DMS 273 treated with DMSO at 0.1 percent for 48 hours (cell line): ENCODE measurements at regions not wholly inside any gene's neighbourhood (a gene's known extent, or its start where the extent isn't known, plus 50 kb on each side); places are given as distances from the start of the nearest gene placed in this dataset.

Experiments
- DNase-seq: peaks from one replicate; lab custom pipeline; 2025; lab: John Stamatoyannopoulos, UW

DNA sequence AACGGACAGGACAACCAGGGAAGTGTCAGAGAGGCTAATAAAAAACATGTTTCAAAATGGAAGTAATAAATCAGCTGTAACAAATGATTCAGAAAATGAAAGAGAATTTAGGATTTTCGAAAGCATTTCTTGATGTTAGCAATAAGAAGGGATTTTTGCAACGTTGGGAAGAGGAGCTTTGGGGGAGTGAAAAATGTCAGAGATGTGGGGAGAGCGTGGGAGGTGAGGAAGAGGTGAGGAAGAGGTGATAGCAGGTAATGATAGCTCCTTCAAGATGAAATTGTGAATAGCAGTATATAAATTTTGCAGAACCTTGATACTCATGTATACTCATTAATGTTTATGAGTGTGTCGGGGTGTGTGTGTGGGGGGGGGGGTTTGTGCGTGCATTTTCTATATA, 76.2 kb upstream of the COX10 start:
- no peak for DNase-seq

GRCh38 chr17:13994050-13994449, 75.3 kb upstream of the COX10 start:
- DNase-seq: no peak

- DNase-seq: no peak
Observed at GRCh38 chr17:13995856-13996271, 73.4 kb upstream of the COX10 start.

- DNase-seq: no peak
Observed at GRCh38 chr17:13996276-13996675, 73.0 kb upstream of the COX10 start.

- DNase-seq: no peak
Observed at GRCh38 chr17:13996748-13997147, 72.6 kb upstream of the COX10 start.

DNA sequence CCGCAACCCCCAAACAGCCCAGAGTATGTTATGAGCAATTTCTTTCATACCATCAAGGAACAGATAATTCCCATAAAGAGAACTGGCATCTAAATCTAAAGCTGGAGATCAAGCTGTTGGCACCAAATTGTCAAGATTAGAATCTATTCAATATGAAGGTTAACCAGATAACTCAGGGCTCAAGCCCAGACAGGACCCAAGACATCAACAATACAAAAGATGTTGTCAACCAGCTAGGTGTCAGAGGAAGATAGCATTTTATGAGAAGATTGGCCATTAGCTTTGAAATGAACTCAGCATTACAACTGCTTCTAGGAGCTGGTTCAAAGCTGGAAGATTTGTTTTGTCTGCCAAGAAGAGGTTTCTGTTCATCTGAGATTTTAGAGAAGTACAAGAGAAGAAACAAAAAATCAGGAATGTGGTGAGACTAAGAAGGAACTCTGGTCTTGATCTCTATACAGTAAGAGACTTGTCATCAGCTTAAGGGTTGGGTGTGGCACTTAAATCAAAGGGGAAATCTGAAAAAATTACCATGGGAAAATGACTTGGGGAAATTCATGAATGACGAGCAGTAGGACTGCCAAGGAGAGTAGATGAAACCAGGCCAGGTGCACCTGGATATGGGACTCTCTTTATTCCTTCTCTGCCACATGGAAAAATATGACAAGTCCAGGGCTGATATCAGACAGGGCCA, 64.2 kb upstream of the COX10 start:
- DNase-seq: no peak

GRCh38 chr17:14006249-14006942, 62.9 kb upstream of the COX10 start:
- no peak for DNase-seq

DNA sequence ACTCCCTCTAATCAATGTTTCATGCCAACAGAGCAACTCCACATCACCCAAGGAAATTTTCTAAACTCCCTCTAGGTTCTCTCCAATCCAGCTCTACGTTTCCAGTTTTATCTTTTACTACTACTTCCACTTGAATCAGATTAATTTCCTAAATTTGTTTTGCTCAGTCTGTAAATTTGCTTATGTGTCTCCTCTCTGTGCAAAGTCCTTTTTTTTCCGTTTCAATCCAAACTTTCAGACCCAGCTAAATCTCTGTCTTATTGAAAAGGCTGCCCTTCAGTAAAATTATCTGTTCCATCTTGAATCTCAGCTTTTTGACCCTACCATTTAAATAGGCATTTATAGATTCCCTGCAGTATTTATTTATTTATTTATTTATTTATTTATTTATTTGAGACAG, 61.4 kb upstream of the COX10 start:
- no peak for DNase-seq

DNA sequence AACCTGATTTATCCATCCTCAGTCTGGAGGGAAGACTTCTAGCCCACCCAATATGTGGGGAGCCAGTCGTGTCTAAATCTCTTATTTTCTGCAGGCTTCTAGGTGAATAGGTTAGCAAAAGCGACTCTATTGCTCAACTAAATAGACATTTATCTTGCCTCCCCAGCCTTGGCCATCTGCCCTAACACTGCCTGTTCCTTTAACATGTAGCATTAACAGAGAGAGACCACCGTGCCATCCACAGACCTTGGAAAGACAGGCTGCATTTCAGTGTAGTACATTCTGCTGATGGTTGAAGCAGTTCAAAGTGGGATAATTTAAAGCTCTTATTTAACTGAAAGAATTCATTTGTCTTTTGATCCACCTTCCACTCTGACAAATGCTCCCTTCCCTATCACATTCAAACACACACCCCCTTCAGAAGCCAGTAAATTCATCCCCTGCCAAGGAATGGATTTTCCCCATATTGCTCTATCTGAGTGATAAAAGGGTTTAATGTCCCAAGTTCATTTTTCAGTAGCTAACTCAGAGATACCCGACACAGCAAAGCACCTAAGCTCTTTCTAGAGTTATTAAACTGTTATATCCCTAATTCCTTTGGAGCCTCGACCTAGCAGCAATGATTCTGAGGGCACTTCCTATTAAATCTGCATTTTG, 58.1 kb upstream of the COX10 start:
- DNase-seq: no peak

GRCh38 chr17:14011740-14012405, 57.4 kb upstream of the COX10 start:
- DNase-seq: no peak

DNA sequence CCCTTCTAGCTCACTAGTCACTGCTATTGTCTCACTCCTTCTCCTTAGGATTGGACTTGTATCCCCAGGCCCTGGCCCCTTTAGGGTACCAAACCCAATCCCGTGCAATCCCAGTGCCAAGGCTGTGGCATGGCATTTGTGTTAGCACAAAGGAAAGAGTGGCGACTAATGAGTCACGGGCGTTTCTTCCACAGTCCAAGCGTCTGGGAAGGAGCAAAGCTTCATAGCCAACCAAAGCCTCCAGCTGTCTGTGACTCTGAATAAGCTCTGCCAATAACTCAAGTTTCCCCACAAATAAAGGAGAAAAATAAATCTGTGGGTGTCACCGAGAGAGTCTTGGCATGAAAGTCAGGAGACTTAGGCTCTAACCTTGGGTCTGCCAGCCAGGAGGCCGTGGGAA, 54.6 kb upstream of the COX10 start:
- no peak for DNase-seq

DNA sequence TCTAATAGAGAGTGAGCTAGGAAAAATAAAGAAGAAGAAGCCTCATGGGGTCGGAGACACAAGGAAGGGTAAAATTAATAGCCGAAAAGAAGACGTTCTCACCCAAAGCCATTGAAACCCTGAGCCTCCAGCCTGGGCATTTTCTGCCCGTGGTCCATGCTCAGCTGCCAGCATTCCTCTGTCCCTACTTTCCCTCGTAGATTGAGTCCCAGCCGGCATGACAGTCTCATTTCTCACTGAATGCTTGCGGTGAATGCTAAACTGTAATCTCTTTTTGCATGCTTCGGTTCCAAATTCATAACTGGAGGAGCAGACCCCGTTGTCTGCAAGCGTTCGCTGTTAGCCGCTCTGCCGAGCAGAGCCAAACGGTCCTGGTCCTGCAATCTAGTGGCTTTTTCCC, 54.0 kb upstream of the COX10 start:
- no peak for DNase-seq

GRCh38 chr17:14016858-14017257, 52.4 kb upstream of the COX10 start:
- no peak for DNase-seq

GRCh38 chr17:14019186-14019956, 49.9 kb upstream of the COX10 start:
- no peak for DNase-seq
